GM23338 (cell line): ENCODE measurements at regions not wholly inside any gene's neighbourhood (a gene's known extent, or its start where the extent isn't known, plus 50 kb on each side); places are given as distances from the start of the nearest gene placed in this dataset.

Source experiments
- CTCF ChIP-seq, 2 experiments: fragments of 200-600 bp in 1 of 2; sonication (generic) in 1 of 2; conservative IDR thresholded peaks; 2 replicates each; pipeline versions ENCODE4 v1.5.1 to v1.6.1; 2016 to 2017; ENCODE audit warnings: antibody characterized with exemption in 2 of 2, low read depth in 2 of 2, mild to moderate bottlenecking in 2 of 2, moderate library complexity in 1 of 2
- EZH2 ChIP-seq: fragments of 200-600 bp; sonication (generic); IDR thresholded peaks from one replicate; pipeline ENCODE4 v1.8.0; 2017; ENCODE audit warnings: antibody characterized with exemption, mild to moderate bottlenecking, low read depth; ENCODE audit not compliant: unreplicated experiment
- EZH2phosphoT487 ChIP-seq: fragments of 200-600 bp; sonication (generic); IDR thresholded peaks from one replicate; pipeline ENCODE4 v1.8.1; 2018; ENCODE audit warnings: antibody characterized with exemption; ENCODE audit not compliant: unreplicated experiment
- POLR2AphosphoS5 ChIP-seq: IDR thresholded peaks from 2 replicates; pipeline ENCODE4 v1.6.1; 2016; ENCODE audit warnings: antibody characterized with exemption, low read depth

- TF ChIP-seq CTCF (conservative IDR thresholded peaks at IDR 0.05; ENCODE audit: low read depth in 2 of 2) (no peak; a peak in 1 of 4 replicates), EZH2phosphoT487 (no peak), EZH2 (no peak), POLR2AphosphoS5 (no peak)
Observed at GRCh38 chr16:27699540-27699939, 149.6 kb downstream of the KATNIP start.
